ENCODE measurements at regions not wholly inside any gene's neighbourhood (a gene's known extent, or its start where the extent isn't known, plus 50 kb on each side); places are given as distances from the start of the nearest gene placed in this dataset.

GRCh38 chr7:156585025-156585648 lies 55.4 kb upstream of the RNF32 start:
- ChIA-PET POLR2A (no interaction called here), CTCF (no interaction called here)
- Mint-ChIP-seq H3K4me3 (ENCODE audit: unreplicated experiment) (no peak overlapping the region), H3K27ac (ENCODE audit: unreplicated experiment) (no peak overlapping the region), H3K4me1 (ENCODE audit: low read depth, unreplicated experiment) (no peaks in the 10 kb centered on the region), H3K36me3 (ENCODE audit: insufficient read depth, unreplicated experiment) (peaks cover 6% of the 10 kb centered on the region), H3K27me3 (ENCODE audit: insufficient read depth, unreplicated experiment) (no peaks in the 10 kb centered on the region), H3K9me3 (ENCODE audit: unreplicated experiment) (peaks cover 19% of the 10 kb centered on the region)
- no TSS peak for BruUV-seq (replicated peaks)
- H3K4me3 ChIP-seq (ENCODE audit: low read depth, low read length) = no peak overlapping the region
- intact Hi-C loops (cut with micrococcal nuclease; ENCODE audit: unreplicated experiment) = no loop called here
- H3K9me3 ChIP-seq = peaks cover 6% of the 10 kb centered on the region; the same call in 1 of the 2 replicates
- H3K36me3 ChIP-seq (ENCODE audit: control insufficient read depth, insufficient read depth, low read length) = no peaks in the 10 kb centered on the region
- H3K4me1 ChIP-seq = no peaks in the 10 kb centered on the region
- TF ChIP-seq, protein P1, sequence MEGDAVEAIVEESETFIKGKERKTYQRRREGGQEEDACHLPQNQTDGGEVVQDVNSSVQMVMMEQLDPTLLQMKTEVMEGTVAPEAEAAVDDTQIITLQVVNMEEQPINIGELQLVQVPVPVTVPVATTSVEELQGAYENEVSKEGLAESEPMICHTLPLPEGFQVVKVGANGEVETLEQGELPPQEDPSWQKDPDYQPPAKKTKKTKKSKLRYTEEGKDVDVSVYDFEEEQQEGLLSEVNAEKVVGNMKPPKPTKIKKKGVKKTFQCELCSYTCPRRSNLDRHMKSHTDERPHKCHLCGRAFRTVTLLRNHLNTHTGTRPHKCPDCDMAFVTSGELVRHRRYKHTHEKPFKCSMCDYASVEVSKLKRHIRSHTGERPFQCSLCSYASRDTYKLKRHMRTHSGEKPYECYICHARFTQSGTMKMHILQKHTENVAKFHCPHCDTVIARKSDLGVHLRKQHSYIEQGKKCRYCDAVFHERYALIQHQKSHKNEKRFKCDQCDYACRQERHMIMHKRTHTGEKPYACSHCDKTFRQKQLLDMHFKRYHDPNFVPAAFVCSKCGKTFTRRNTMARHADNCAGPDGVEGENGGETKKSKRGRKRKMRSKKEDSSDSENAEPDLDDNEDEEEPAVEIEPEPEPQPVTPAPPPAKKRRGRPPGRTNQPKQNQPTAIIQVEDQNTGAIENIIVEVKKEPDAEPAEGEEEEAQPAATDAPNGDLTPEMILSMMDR (IDR thresholded peaks at IDR 0.05; ENCODE audit: insufficient read depth in 1 of 2, low read depth in 1 of 2, low read length in 1 of 2, severe bottlenecking in 1 of 2, unreplicated experiment in 1 of 2) = no peak
- no peak for DNase-seq
- no peaks in the 10 kb centered on the region for H3K27me3 ChIP-seq (replicated peaks; ENCODE audit: control insufficient read depth, insufficient read depth, low read length)

GRCh38 chr7:156582591-156583123 lies 57.9 kb upstream of the RNF32 start:
- Mint-ChIP-seq H3K4me1 (ENCODE audit: low read depth, unreplicated experiment) (peaks cover 10% of the 10 kb centered on the region), H3K27me3 (ENCODE audit: insufficient read depth, unreplicated experiment) (no peaks in the 10 kb centered on the region)
- H3K4me1 ChIP-seq = peaks cover 4% of the 10 kb centered on the region; the same call in 1 of the 2 replicates

DNA sequence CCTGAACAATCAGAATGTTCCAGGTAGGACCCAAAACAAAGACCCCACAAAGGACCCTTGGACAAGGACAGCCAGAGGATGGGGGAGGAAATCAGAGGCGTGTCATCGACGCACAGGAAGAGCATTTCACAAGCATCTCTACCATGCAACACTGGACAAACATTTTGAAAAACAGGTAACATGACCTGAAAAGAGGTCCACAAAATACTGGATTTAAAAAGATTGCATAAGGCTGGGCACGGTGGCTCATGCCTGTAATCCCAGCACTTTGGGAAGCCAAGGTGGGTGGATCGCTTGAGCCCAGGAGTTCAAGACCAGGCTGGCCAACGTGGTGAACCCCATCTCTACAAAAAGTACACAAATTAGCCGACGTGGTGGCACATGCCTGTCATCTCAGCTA lies 60.5 kb upstream of the RNF32 start:
- no TSS peak for BruUV-seq (replicated peaks)

More at GRCh38 chr7:156582591-156583123, 57.9 kb upstream of the RNF32 start:
- no peak for DNase-seq
- Histone ChIP-seq H3K9me3 (peaks cover 6% of the 10 kb centered on the region; the same call in 1 of the 2 replicates), H3K4me3 (ENCODE audit: low read depth, low read length) (no peak overlapping the region), H3K27me3 (replicated peaks; ENCODE audit: control insufficient read depth, insufficient read depth, low read length) (no peaks in the 10 kb centered on the region), H3K36me3 (ENCODE audit: control insufficient read depth, insufficient read depth, low read length) (no peaks in the 10 kb centered on the region)
- no TSS peak for BruUV-seq (replicated peaks)
- H3K4me3 Mint-ChIP-seq (ENCODE audit: unreplicated experiment) = no peak overlapping the region
- ChIA-PET CTCF (no interaction called here), POLR2A (no interaction called here)
- TF ChIP-seq, protein P1 (IDR thresholded peaks at IDR 0.05; ENCODE audit: insufficient read depth in 1 of 2, low read depth in 1 of 2, low read length in 1 of 2, severe bottlenecking in 1 of 2, unreplicated experiment in 1 of 2) = no peak
- no peak overlapping the region for H3K27ac Mint-ChIP-seq (ENCODE audit: unreplicated experiment)
- intact Hi-C loops (cut with micrococcal nuclease; ENCODE audit: unreplicated experiment) = no loop called here
- H3K9me3 Mint-ChIP-seq (ENCODE audit: unreplicated experiment) = peaks cover 19% of the 10 kb centered on the region
- peaks cover 7% of the 10 kb centered on the region for H3K36me3 Mint-ChIP-seq (ENCODE audit: insufficient read depth, unreplicated experiment)

More for the DNA sequence above, 60.5 kb upstream of the RNF32 start:
- H3K9me3 Mint-ChIP-seq (ENCODE audit: unreplicated experiment) = peaks cover 7% of the 10 kb centered on the region
- ChIA-PET POLR2A (no interaction called here), CTCF (no interaction called here)
- H3K36me3 Mint-ChIP-seq (ENCODE audit: insufficient read depth, unreplicated experiment) = peaks cover 7% of the 10 kb centered on the region
- H3K4me3 Mint-ChIP-seq (ENCODE audit: unreplicated experiment) = no peak overlapping the region
- H3K4me3 ChIP-seq (ENCODE audit: low read depth, low read length) = no peak overlapping the region
- H3K27me3 ChIP-seq (replicated peaks; ENCODE audit: control insufficient read depth, insufficient read depth, low read length) = no peaks in the 10 kb centered on the region
- H3K4me1 ChIP-seq = peaks cover 4% of the 10 kb centered on the region; the same call in 1 of the 2 replicates
- peaks cover 10% of the 10 kb centered on the region for H3K4me1 Mint-ChIP-seq (ENCODE audit: low read depth, unreplicated experiment)
- peak overlapping the region; percentile 63 for H3K27ac Mint-ChIP-seq (ENCODE audit: unreplicated experiment)
- DNase-seq = no peak
- H3K27me3 Mint-ChIP-seq (ENCODE audit: insufficient read depth, unreplicated experiment) = no peaks in the 10 kb centered on the region
- no peaks in the 10 kb centered on the region for H3K9me3 ChIP-seq
- TF ChIP-seq, protein P1 (IDR thresholded peaks at IDR 0.05; ENCODE audit: insufficient read depth in 1 of 2, low read depth in 1 of 2, low read length in 1 of 2, severe bottlenecking in 1 of 2, unreplicated experiment in 1 of 2) = no peak
- intact Hi-C loops (cut with micrococcal nuclease; ENCODE audit: unreplicated experiment) = no loop called here
- no peaks in the 10 kb centered on the region for H3K36me3 ChIP-seq (ENCODE audit: control insufficient read depth, insufficient read depth, low read length)
